Bronchial epithelial cell (primary cell): ENCODE measurements at regions not wholly inside any gene's neighbourhood (a gene's known extent, or its start where the extent isn't known, plus 50 kb on each side); places are given as distances from the start of the nearest gene placed in this dataset.
A peak's percentile ranks its signal among the peaks of the same experiment; 100 is the strongest.

ENCODE experiments used
- DNase-seq: peaks from one replicate; pipeline ENCODE4 v3.0.0-alpha.2; 2010; ENCODE audit warnings: low read depth
- FAIRE-seq: peaks from 2 replicates; lab custom pipeline; 2011; peaks lifted over from hg19 to GRCh38; lab: Jason Lieb, UNC
- H3K27me3 ChIP-seq: 2 replicates; pipeline ENCODE4 v1.5.1; 2011; ENCODE audit warnings: low read length; ENCODE audit not compliant: control insufficient read depth, insufficient read depth
- H3K36me3 ChIP-seq: 2 replicates; pipeline ENCODE4 v1.5.1; 2011; ENCODE audit warnings: low read length; ENCODE audit not compliant: control insufficient read depth, insufficient read depth
- H3K4me3 ChIP-seq: 2 replicates; pipeline ENCODE4 v1.5.1; 2011; ENCODE audit warnings: mild to moderate bottlenecking, low read depth, low read length, control low read depth
- TF ChIP-seq, protein P1 (sequence below): IDR thresholded peaks from 2 replicates; pipeline ENCODE4 v1.5.1; 2011; ENCODE audit warnings: mild to moderate bottlenecking, moderate library complexity, low read length, control low read depth, inconsistent platforms; ENCODE audit not compliant: insufficient read depth, severe bottlenecking

DNA sequence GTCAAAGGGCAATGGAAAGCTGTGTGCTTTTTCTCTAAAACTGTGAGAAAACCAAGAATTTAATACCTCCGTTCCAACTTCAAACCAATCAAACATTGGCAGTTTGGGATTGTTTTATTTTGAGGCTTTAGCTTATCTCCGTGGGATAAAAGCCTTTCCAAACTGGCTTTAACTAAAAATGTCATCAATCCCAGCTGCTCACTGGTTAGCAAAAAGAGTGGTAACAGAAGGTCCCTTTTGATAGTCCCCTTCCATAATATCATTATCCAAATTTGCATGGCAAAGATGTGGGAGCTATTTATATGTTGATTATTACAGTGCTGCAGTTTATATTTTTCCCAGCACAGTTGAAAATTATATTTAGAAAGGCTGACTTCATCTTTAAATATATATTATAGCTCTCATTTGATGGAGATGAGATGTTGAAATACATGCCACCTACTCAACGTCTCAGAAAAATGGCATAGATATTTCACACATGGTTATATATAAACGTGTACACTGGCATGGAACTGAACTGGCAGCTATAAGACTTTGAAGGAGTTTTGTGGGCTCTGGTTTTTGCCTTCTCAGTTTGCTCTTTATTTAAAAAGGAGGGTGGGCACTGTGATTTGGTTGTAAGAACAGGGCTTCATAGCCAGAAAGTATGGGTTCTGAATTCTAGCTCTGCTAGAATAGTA, 707.1 kb upstream of the SLIT2 start:
- TF ChIP-seq, protein P1, sequence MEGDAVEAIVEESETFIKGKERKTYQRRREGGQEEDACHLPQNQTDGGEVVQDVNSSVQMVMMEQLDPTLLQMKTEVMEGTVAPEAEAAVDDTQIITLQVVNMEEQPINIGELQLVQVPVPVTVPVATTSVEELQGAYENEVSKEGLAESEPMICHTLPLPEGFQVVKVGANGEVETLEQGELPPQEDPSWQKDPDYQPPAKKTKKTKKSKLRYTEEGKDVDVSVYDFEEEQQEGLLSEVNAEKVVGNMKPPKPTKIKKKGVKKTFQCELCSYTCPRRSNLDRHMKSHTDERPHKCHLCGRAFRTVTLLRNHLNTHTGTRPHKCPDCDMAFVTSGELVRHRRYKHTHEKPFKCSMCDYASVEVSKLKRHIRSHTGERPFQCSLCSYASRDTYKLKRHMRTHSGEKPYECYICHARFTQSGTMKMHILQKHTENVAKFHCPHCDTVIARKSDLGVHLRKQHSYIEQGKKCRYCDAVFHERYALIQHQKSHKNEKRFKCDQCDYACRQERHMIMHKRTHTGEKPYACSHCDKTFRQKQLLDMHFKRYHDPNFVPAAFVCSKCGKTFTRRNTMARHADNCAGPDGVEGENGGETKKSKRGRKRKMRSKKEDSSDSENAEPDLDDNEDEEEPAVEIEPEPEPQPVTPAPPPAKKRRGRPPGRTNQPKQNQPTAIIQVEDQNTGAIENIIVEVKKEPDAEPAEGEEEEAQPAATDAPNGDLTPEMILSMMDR: no peak
- FAIRE-seq: no peak
- Histone ChIP-seq H3K4me3 (no peak overlapping the region), H3K36me3 (no peaks in the 10 kb centered on the region), H3K27me3 (no peaks in the 10 kb centered on the region)
- no peak for DNase-seq

DNA sequence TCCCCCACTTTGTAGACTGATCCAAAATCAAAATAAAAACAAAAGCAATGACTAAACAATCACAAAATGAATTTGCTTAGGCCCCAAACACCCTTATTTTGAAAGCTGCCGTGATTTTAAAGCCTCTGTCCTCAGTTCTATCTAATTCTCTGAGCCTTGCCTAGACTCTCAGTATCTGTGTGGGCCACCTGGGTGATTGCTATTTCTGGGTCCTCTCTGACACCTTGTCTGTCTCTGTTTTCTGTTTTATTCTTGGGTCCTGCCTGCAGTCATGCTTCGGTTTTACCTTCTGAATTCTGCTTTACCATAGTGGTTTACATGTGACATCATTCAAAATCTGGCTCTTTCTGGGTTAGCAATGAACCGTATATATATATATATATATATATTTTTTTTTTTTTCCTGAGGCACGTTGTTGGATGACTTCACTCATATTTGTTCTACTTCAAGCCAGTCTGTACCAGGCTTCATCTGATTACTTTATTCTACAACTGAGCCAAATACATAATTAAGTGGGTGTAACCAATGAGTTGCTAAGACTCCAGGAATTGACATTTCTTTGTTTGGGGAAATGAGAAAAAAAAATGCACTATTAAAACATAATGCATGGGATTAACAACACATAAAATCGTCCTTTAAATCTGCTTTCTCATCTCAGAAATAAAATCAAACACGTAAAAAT, 710.7 kb upstream of the SLIT2 start:
- FAIRE-seq: no peak
- TF ChIP-seq, protein P1: no peak
- no peak for DNase-seq

DNA sequence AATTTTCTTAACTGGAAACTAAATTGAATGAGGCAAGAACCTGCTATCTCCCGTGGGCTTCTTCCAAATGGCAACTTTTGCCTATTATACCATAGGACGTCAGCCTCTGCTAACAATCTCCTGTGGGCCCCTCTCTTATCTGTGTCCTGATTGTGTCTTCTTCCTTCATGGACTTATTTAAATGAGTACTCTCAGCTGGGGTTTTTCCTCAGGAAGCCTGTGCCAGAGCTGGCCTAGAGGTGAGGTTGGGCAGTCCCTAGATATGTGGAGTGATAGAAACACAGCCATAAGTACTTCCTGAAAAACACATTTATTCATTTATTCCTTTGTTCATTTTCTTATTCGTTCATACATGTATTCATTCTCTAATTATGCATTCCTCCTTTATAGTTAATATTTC, 712.5 kb upstream of the SLIT2 start:
- FAIRE-seq (no peak), DNase-seq (no peak)
- TF ChIP-seq, protein P1: no peak
- no peaks in the 10 kb centered on the region for H3K36me3 ChIP-seq
- H3K4me3 ChIP-seq: no peak overlapping the region
- H3K27me3 ChIP-seq: no peaks in the 10 kb centered on the region

More for the DNA sequence above, 710.7 kb upstream of the SLIT2 start:
- Histone ChIP-seq H3K36me3 (no peaks in the 10 kb centered on the region), H3K27me3 (no peaks in the 10 kb centered on the region), H3K4me3 (no peak overlapping the region)

DNA sequence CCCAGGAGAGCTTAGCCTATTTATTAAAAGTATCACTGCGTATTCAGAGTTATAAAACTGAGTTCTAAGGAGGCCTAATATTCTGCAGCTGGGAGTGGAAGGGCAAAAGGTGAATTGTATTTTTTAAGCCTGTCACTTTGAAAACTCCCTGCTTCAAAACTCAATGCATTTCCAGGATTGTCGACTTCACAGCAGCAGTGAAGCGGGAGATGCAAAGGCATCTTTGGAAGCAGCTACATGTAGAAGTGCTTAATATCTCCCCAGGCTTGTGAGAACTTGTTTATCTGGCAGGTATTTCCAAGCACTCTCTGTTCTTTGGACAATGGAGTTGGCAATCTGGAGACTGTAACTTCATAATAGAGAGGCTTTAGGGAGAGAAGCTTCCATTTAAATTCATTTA, 717.5 kb upstream of the SLIT2 start:
- Histone ChIP-seq H3K4me3 (no peak overlapping the region), H3K36me3 (no peaks in the 10 kb centered on the region), H3K27me3 (no peaks in the 10 kb centered on the region)
- DNase-seq (peak; percentile 44), FAIRE-seq (no peak)
- TF ChIP-seq, protein P1: no peak

DNA sequence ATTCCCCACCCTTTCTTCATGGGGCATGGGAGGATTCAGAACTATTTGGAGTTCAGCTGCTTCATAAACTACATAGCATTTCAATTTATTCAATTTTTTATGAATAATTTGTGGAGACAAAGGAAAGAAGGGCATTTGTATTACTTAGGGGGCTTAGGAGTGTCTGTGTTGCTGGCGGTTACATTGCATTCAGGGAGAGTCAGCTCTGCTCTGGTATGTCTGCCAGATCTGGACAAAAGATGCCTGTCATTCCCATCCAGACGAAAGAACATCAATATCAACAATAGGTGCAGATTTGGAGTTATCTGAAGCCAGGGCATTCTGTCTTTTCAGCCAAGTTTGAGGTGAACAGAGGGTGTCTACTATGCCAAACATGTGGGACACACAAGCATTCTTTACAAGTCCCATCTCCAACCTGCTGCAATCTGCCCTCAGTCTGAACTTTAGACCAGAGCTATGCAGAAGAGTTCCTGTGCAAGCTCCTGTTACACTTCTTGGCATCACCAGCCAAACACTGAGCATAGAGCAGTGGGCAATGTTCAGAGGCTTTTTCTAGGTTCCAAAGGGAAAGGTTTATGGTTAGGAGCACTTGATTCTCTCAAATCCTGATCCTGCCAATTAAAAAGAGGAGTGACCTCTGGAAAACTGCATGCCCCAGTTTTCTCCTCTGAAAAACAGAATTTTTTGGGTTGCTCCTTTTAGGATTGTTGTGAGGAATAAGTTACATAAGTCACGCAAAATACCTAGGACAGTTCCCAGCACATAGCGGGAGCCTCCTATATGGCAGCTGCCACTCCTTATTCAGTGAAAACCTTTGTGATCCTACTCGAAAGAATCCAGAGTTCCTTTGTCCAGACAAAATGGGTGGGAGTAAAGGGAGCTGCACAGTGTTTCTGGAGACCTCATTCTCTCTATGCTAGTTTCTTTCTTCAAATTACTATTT, 719.5 kb upstream of the SLIT2 start:
- DNase-seq (no peak), FAIRE-seq (no peak)
- TF ChIP-seq, protein P1: no peak
- Histone ChIP-seq H3K36me3 (no peaks in the 10 kb centered on the region), H3K4me3 (no peak overlapping the region), H3K27me3 (no peaks in the 10 kb centered on the region)
